NCI-H748 (cell line): ENCODE measurements at regions not wholly inside any gene's neighbourhood (a gene's known extent, or its start where the extent isn't known, plus 50 kb on each side); places are given as distances from the start of the nearest gene placed in this dataset.

ENCODE experiments used
- DNase-seq: peaks from one replicate; lab custom pipeline; 2025; ENCODE audit not compliant: unreplicated experiment; lab: John Stamatoyannopoulos, UW

- no peak for DNase-seq
Measured at GRCh38 chr6:111984516-111985201, 69.2 kb upstream of the CCN6 start.

- peak; percentile 82 for DNase-seq
Measured at GRCh38 chr6:111985202-111985731, 68.6 kb upstream of the CCN6 start.

DNA sequence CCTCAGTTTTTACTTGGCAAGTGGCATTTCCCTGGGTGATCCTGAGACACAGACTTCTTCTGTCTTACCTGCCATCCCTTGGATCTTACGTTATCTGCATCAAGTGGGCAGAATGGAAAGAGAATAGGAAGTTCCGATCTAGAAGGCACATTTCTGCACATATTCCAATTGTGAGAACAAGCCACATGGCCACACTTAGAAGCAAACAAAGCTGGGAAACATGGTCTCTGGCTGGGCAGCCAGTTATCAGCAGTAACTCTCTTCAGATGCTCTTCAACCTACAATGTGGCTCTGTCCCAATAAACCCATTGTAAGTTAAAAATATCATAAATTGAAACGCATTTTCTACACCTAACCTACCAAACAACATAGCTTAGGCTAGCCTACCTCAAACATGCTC is 67.3 kb upstream of the CCN6 start:
- no peak for DNase-seq

DNA sequence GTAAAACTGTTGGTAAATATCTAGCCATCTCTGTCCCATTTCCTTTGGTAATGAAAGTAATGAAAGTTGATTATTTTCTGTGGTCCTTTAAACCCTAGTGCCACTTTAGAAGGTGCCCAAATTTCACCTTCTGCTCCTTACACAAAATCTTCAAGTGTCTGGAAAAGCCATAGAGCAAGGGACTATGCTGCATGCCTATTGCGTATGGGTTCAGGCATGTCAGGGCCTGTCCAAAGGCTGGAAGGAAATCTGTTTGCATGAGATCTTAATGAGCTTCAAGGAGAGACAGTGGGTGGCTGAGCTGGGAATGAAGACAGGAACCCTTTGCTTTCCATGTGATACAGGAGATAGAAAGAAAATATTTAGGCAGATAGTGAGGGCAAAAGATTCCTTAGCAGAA is 66.6 kb upstream of the CCN6 start:
- peak; percentile 14 for DNase-seq

DNA sequence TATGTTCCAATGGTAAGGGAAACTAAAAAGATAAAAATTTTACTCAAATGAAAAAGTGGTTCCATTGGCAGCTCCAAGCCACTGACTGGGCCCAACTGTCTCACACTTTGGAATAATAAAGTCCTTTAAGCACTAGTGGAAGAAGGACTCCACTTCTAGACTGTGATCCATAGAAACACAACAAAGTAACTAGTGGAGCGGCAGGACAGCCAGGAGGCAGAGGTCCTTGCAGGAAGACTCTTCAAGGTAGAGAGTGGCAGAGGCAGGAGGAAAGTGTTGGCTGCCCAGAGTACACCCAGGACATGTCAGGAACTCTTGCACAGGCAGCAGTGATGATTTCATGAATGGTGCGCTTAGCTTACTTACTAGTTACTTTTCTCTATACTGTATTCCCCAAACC is 65.0 kb upstream of the CCN6 start:
- DNase-seq = no peak

GRCh38 chr6:111989743-111990142 is 64.2 kb upstream of the CCN6 start:
- no peak for DNase-seq

GRCh38 chr6:111990214-111990613 is 63.7 kb upstream of the CCN6 start:
- DNase-seq = no peak

- peak; percentile 39 for DNase-seq
Measured at GRCh38 chr6:111992851-111993250, 61.1 kb upstream of the CCN6 start.

GRCh38 chr6:111993342-111993741 is 60.6 kb upstream of the CCN6 start:
- peak; percentile 81 for DNase-seq

- no peak for DNase-seq
Measured at GRCh38 chr6:111994791-111995190, 59.1 kb upstream of the CCN6 start.

DNA sequence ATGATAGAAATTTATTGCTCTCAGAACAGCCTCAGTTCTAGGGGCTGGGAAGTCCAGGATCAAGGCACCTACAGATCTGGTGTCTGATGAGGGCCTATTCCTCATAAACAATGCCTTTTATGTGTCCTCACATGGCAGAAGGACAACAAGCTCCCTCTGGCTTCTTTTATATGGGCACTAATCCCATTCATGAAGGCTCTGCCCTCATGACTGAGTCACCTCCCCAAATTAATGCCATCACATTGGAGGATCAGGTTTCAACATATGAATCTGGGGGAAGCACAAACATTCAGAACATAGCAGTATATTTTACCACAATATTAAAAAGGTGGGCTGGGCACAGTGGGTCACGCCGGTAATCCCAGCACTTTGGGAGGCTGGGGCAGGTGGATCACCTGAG is 58.5 kb upstream of the CCN6 start:
- peak; percentile 67 for DNase-seq

GRCh38 chr6:111996144-111996865 is 57.6 kb upstream of the CCN6 start:
- DNase-seq = no peak

GRCh38 chr6:111997078-111997852 is 56.6 kb upstream of the CCN6 start:
- peak; percentile 94 for DNase-seq

- DNase-seq = no peak
Measured at GRCh38 chr6:111997853-111998208, 56.1 kb upstream of the CCN6 start.

DNA sequence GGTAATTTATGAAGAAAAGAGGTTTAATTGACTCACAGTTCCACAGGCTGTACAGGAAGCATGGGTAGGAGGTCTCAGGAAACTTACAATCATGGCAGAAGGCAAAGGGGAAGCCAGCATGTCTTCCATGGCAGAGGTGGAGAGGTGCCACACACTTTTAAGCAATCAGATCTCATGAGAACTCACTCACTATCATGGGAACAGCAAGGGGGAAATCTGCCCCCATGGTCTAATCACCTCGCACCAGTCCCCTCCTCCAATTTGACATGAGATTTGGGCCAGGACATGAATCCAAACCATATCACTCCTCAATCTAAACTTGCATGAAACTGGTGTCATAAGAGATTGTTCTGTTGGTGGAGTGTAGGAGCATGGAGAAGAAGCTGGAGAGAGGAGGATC is 51.6 kb upstream of the CCN6 start:
- no peak for DNase-seq
